ENCODE measurements at regions not wholly inside any gene's neighbourhood (a gene's known extent, or its start where the extent isn't known, plus 50 kb on each side); places are given as distances from the start of the nearest gene placed in this dataset.
"Not testable (repeated sequence)": the region's sequence is repeated elsewhere in the genome, so short reads cannot be mapped to it uniquely, and the experiment has no call there.

DNA sequence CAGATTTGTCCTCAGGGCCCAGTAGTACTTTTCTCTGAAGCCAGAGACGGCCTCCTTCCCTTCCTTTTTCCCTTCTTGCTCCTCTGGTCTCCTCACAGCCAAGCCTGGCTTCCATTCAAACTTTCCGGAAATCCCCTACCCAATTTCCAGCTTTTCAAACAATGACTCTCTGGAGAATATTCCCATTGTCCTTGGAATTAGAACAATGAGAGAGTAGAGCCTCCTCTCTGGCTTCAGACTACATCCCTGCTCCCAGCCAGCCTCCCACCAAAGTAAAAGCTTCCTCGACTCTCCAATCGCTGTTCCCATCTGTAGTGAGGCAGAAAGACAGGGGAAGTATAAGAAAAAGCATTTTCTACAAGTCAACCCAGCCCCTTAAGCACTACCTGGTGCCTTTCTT lies 77.7 kb upstream of the SOX13 start:
- peak; percentile 33 for DNase-seq (ENCODE audit: low spot score)
- Histone ChIP-seq H3K9me3 (ENCODE audit: low read depth) (no peaks in the 10 kb centered on the region), H3F3A (ENCODE audit: low read depth) (peaks cover 42% of the 10 kb centered on the region), H3K36me3 (no peaks in the 10 kb centered on the region), H3K4me3 (no peak overlapping the region), H2AFZ (replicated peaks) (peak overlapping the region; percentile 28), H3K27ac (peak overlapping the region; percentile 72), H3K9ac (no peak overlapping the region), H3K27me3 (no peaks in the 10 kb centered on the region), H4K20me1 (ENCODE audit: low read depth) (no peaks in the 10 kb centered on the region), H3K4me1 (peaks cover 32% of the 10 kb centered on the region), H3K79me2 (ENCODE audit: low read depth) (no peaks in the 10 kb centered on the region), H3K4me2 (peak overlapping the region; percentile 66)
- no peaks in the 10 kb centered on the region for H3K27me3 Mint-ChIP-seq (ENCODE audit: insufficient read depth, low read depth)
- H3K36me3 Mint-ChIP-seq = no peaks in the 10 kb centered on the region
- peak overlapping the region; percentile 77 for H3K27ac Mint-ChIP-seq
- H3K4me3 Mint-ChIP-seq = no peak overlapping the region
- TF ChIP-seq, protein P1, sequence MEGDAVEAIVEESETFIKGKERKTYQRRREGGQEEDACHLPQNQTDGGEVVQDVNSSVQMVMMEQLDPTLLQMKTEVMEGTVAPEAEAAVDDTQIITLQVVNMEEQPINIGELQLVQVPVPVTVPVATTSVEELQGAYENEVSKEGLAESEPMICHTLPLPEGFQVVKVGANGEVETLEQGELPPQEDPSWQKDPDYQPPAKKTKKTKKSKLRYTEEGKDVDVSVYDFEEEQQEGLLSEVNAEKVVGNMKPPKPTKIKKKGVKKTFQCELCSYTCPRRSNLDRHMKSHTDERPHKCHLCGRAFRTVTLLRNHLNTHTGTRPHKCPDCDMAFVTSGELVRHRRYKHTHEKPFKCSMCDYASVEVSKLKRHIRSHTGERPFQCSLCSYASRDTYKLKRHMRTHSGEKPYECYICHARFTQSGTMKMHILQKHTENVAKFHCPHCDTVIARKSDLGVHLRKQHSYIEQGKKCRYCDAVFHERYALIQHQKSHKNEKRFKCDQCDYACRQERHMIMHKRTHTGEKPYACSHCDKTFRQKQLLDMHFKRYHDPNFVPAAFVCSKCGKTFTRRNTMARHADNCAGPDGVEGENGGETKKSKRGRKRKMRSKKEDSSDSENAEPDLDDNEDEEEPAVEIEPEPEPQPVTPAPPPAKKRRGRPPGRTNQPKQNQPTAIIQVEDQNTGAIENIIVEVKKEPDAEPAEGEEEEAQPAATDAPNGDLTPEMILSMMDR (IDR thresholded peaks at IDR 0.05) = no peak
- TF ChIP-seq EZH2 (IDR thresholded peaks at IDR 0.05) (no peak), EZH2phosphoT487 (IDR thresholded peaks at IDR 0.05) (no peak)
- peaks cover 7% of the 10 kb centered on the region for H3K9me3 Mint-ChIP-seq
- H3K4me1 Mint-ChIP-seq = peaks cover 37% of the 10 kb centered on the region

DNA sequence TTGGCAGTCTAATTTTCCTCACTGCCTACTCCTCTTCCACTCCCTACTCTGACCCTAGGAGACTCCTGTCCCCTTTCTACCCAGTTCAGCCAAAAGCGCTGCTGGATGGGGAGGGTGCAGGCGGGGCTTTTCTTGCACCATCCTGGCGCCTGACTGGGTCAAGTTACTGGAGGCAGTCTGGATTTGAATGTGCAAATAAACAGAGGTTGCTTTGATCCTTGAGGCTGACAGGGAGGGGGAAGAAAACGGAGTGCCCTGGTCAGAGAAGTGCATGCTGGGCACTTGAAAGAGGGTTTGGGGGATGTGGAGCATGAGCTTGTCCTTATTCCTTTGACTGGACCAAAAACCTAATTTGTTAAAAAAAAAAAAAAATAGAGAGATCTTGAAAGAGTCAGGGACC lies 76.8 kb upstream of the SOX13 start:
- H3K27ac Mint-ChIP-seq = peak overlapping the region; percentile 96
- Histone ChIP-seq H3K9me3 (ENCODE audit: low read depth) (peaks cover 4% of the 10 kb centered on the region), H3K27me3 (no peaks in the 10 kb centered on the region), H4K20me1 (ENCODE audit: low read depth) (no peaks in the 10 kb centered on the region), H3K79me2 (ENCODE audit: low read depth) (no peaks in the 10 kb centered on the region), H3K4me2 (peak overlapping the region; percentile 66), H3K4me1 (peaks cover 32% of the 10 kb centered on the region), H3K27ac (peak overlapping the region; percentile 83), H3K9ac (no peak overlapping the region), H3K36me3 (peaks cover 4% of the 10 kb centered on the region), H2AFZ (replicated peaks) (no peak overlapping the region), H3F3A (ENCODE audit: low read depth) (peaks cover 42% of the 10 kb centered on the region), H3K4me3 (peak overlapping the region; percentile 20)
- H3K4me1 Mint-ChIP-seq = peaks cover 37% of the 10 kb centered on the region
- peaks cover 4% of the 10 kb centered on the region for H3K36me3 Mint-ChIP-seq
- peaks cover 8% of the 10 kb centered on the region for H3K9me3 Mint-ChIP-seq
- TF ChIP-seq EZH2 (IDR thresholded peaks at IDR 0.05) (no peak), EZH2phosphoT487 (IDR thresholded peaks at IDR 0.05) (no peak)
- TF ChIP-seq, protein P1 (IDR thresholded peaks at IDR 0.05) = no peak
- peak; percentile 83 for DNase-seq (ENCODE audit: low spot score)
- peak overlapping the region; percentile 14 for H3K4me3 Mint-ChIP-seq
- no peaks in the 10 kb centered on the region for H3K27me3 Mint-ChIP-seq (ENCODE audit: insufficient read depth, low read depth)

DNA sequence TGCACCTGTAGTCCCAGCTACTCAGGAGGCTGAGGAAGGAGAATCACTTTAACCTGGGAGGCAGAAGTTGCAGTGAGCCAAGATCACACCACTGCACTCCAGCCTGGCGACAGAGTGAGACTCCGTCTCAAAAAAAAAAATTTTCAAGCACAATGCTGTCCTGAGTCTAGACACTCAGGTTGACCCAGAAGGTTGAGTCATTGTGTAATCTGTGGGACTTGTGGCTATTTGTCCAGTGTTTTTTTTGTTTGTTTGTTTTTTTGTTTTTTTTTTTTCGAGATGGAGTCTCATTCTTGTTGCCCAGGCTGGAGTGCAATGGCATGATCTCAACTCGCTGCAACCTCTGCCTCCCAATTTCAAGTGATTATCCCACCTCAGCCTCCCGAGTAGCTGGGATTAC lies 74.3 kb upstream of the SOX13 start:
- not testable (repeated sequence) for H3K27ac ChIP-seq; H3K9ac ChIP-seq; DNase-seq (ENCODE audit: low spot score); H3K9me3 ChIP-seq (ENCODE audit: low read depth); H3K27me3 ChIP-seq; H3K79me2 ChIP-seq (ENCODE audit: low read depth); H3K36me3 ChIP-seq; H2AFZ ChIP-seq (replicated peaks); H4K20me1 ChIP-seq (ENCODE audit: low read depth); H3K36me3 Mint-ChIP-seq; H3K4me3 ChIP-seq; H3K27ac Mint-ChIP-seq; H3K27me3 Mint-ChIP-seq (ENCODE audit: insufficient read depth, low read depth); H3K4me3 Mint-ChIP-seq; H3K4me2 ChIP-seq
- Mint-ChIP-seq H3K9me3 (peaks cover 13% of the 10 kb centered on the region), H3K4me1 (peaks cover 33% of the 10 kb centered on the region)
- peaks cover 38% of the 10 kb centered on the region for H3K4me1 ChIP-seq
- H3F3A ChIP-seq (ENCODE audit: low read depth) = peaks cover 42% of the 10 kb centered on the region

DNA sequence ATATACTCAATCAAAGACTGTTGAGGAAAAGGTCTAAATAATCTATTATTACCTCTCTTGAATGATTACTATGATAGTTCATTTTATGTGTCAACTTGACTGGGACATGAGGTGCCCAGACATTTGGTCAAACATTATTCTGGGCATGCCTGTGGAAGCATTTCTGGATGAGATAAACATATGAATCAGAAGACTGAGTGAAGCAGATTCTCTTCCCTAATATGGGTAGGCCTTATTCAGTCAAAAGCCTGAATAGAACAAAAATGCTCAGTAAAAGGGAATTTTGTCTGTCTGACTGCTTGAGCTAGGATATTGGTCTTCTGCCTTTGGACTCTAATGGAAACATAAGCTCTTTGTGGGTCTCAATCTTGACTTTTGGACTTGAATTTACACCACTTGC lies 73.3 kb upstream of the SOX13 start:
- no peak overlapping the region for H3K4me2 ChIP-seq
- Mint-ChIP-seq H3K4me1 (peaks cover 31% of the 10 kb centered on the region), H3K27ac (no peak overlapping the region), H3K27me3 (ENCODE audit: insufficient read depth, low read depth) (no peaks in the 10 kb centered on the region), H3K36me3 (peaks cover 4% of the 10 kb centered on the region), H3K9me3 (peaks cover 13% of the 10 kb centered on the region), H3K4me3 (no peak overlapping the region)
- no peak overlapping the region for H2AFZ ChIP-seq (replicated peaks)
- TF ChIP-seq EZH2phosphoT487 (IDR thresholded peaks at IDR 0.05) = no peak
- no peak for TF ChIP-seq EZH2 (IDR thresholded peaks at IDR 0.05)
- TF ChIP-seq, protein P1 (IDR thresholded peaks at IDR 0.05) = no peak
- H4K20me1 ChIP-seq (ENCODE audit: low read depth) = no peaks in the 10 kb centered on the region
- no peaks in the 10 kb centered on the region for H3K27me3 ChIP-seq
- H3K4me3 ChIP-seq = no peak overlapping the region
- peaks cover 4% of the 10 kb centered on the region for H3K9me3 ChIP-seq (ENCODE audit: low read depth)
- no peak overlapping the region for H3K27ac ChIP-seq
- H3K79me2 ChIP-seq (ENCODE audit: low read depth) = no peaks in the 10 kb centered on the region
- H3K9ac ChIP-seq = no peak overlapping the region
- DNase-seq (ENCODE audit: low spot score) = no peak
- H3F3A ChIP-seq (ENCODE audit: low read depth) = peaks cover 34% of the 10 kb centered on the region
- peaks cover 4% of the 10 kb centered on the region for H3K36me3 ChIP-seq
- peaks cover 33% of the 10 kb centered on the region for H3K4me1 ChIP-seq
